ENCODE measurements at regions not wholly inside any gene's neighbourhood (a gene's known extent, or its start where the extent isn't known, plus 50 kb on each side); places are given as distances from the start of the nearest gene placed in this dataset.

DNA sequence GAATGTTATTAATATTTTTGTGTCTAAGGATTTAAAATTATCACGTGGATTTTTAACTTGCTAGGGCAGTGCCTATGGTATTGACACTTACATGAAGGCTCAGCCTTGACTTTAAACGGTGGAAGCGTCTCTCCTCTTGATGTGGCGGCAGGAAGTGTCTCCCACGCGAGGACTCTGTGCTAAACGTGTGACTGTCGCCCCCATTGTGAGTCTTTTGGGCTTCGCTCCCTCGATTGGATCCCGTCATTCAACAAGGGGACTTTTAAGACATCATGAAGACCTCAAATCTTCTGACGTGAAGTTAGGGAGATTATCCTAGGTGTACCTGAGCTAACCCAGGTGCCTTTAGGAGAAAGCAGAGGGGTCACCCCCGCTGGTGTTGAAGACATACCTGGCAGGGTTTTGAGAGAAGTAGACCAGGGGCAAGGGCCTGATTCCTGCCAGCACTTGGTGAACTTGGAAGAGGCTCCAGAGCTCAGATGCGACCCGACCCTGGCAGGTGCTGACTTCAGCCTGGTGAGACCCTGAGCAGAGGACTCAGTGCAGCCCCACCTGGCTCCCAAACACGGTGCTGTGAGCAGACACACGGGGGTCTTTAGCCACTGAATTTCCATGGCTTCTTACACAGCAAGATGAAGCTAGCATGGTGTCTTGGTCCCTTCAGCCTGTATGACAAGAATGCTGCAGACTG lies 55.7 kb upstream of the IRX4 start:
- H3K4me3 ChIP-seq (ENCODE audit: low read length): no peak overlapping the region
- TF ChIP-seq, protein P1, sequence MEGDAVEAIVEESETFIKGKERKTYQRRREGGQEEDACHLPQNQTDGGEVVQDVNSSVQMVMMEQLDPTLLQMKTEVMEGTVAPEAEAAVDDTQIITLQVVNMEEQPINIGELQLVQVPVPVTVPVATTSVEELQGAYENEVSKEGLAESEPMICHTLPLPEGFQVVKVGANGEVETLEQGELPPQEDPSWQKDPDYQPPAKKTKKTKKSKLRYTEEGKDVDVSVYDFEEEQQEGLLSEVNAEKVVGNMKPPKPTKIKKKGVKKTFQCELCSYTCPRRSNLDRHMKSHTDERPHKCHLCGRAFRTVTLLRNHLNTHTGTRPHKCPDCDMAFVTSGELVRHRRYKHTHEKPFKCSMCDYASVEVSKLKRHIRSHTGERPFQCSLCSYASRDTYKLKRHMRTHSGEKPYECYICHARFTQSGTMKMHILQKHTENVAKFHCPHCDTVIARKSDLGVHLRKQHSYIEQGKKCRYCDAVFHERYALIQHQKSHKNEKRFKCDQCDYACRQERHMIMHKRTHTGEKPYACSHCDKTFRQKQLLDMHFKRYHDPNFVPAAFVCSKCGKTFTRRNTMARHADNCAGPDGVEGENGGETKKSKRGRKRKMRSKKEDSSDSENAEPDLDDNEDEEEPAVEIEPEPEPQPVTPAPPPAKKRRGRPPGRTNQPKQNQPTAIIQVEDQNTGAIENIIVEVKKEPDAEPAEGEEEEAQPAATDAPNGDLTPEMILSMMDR (conservative IDR thresholded peaks at IDR 0.05; ENCODE audit: low read length): no peak
- DNase-seq (ENCODE audit: low read depth): no peak

DNA sequence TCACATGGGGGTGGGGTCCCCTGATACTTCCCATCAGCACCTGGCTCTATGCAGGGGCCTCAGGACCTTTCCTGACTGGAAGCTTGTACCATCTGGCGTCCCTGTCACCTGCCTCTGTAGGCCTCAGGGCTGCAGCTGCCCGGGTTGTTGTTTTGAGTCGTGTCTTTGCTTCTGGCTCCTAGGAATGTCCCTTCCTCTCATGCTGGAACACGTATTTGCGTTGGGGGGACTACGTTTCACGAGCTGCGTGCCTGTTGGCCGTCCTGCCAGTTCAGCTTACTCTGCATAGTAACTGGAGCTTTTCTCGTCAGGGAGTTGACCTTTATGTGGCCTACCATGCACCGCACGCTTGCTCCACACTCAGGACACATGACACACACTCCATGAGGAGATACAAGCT lies 54.9 kb upstream of the IRX4 start:
- TF ChIP-seq, protein P1 (conservative IDR thresholded peaks at IDR 0.05; ENCODE audit: low read length): no peak
- DNase-seq (ENCODE audit: low read depth): no peak
- no peak overlapping the region for H3K4me3 ChIP-seq (ENCODE audit: low read length)

DNA sequence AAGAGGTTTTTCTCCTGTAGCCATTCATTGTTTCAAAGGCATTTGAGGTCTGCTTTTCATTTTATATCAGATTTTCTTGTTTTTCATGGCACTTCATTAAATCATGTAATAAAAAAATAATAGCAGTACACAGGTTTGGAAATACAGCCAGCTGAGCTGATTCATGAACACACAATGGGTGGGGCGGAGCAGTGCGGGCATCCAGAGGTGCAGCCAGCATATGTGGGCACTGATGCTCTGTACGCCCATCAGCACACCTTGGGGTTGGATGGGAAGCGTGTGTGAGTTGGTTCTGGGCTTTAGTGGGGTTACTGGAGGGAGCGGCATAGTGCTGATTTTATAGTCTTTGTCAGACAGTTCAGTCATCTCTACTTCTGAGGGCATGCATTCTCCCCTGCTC lies 54.2 kb upstream of the IRX4 start:
- H3K4me3 ChIP-seq (ENCODE audit: low read length): no peak overlapping the region
- TF ChIP-seq, protein P1 (conservative IDR thresholded peaks at IDR 0.05; ENCODE audit: low read length): no peak
- no peak for DNase-seq (ENCODE audit: low read depth)

DNA sequence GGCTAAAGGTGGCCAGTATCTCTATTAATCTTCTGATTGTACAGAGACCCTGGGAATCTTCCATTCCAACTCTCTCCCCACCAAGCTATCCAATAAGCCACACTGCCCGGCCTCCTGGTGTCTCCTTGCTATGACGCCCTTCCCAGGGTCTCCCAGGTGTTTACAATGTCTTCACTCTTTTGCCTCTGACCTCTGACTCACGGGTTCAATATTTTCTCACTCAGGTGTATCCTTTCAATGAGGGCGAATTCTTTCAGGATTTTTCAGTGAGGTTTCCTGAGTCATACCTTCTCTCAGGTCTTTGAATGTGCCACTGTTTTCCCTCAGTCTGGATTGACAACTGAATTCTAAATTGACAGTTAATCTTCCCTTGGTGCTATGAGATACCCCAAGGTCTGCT lies 53.7 kb upstream of the IRX4 start:
- H3K4me3 ChIP-seq (ENCODE audit: low read length): no peak overlapping the region
- no peak for DNase-seq (ENCODE audit: low read depth)
- TF ChIP-seq, protein P1 (conservative IDR thresholded peaks at IDR 0.05; ENCODE audit: low read length): no peak

DNA sequence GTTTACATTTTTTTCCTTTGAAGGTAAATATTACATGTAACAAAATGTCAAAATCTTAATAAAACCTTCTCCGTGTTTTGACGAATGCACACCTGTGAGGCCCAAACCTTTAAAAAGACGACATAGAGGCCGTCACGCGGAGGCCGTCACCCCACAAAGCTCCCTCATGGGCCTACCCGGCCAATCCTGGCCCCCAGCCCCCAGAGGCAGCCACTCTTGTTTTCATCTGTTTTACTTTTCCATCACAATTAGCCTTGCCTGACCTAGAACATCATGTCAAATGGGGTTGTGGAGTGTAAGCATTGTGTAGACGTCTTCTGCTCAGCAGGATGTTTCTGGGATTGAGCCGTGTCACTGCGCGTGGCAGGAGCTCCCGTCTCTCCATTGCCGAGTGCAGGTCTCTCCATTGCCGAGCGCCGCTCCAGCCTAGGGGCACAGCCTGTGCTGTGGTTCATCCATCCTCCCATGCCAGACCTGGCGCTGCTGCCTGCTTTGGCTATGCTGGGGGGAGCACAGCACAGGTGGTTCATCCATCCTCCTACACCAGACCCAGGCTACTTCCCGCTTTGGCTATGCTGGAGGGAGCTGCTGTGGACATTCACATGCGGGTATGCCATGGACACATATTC lies 52.2 kb upstream of the IRX4 start:
- no peak overlapping the region for H3K4me3 ChIP-seq (ENCODE audit: low read length)
- no peak for DNase-seq (ENCODE audit: low read depth)
- TF ChIP-seq, protein P1 (conservative IDR thresholded peaks at IDR 0.05; ENCODE audit: low read length): no peak

DNA sequence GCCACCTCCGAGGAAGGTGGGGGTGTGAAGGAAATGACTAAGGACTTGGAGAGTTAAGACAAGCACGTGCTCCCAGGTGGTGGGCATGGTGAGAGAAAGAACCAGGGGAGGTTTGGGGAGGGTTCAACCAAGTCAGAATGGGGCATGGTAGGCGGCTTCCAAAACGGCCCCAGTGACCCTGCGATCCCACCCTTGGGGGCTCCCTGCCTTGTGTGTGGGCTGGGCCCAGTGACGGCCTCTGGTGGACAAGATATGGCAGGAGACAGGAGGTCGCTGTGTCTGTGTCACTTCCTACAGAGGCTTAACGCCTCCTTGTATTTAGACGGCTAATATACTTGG lies 51.3 kb upstream of the IRX4 start:
- TF ChIP-seq, protein P1 (conservative IDR thresholded peaks at IDR 0.05; ENCODE audit: low read length): no peak
- H3K4me3 ChIP-seq (ENCODE audit: low read length): no peak overlapping the region

DNA sequence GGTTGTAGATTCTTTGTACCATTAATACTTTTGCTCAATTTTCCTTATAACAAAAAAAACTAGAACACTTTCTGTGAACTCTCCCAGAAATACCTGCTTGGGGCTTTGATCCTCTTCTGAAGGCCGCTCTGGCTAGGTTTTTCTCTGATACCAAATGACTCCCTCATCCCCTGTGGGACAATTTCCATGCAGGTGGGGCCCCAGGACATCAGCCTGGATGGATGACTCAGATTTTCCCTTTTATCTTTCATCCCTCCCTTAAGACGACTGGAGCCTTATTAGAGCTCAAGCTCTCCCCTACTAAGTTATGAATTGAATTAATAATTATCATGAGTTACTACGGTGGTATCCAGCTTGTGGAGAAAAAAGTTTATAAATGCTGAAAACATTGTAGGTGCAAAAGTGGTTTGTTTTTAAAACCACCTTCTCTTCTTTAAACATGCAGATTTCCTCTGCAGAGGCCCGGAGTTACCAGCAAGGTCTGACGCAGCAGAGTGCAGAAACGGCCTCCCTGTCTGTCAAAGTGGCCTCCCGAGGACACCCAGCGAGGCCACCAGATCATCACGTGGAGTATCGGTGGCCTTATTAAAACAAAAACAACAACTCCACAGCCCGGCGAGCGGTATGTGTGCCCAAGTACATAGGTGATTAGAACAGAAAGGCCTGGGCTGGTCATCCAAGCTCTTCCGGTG lies 50.8 kb upstream of the IRX4 start:
- no peak for DNase-seq (ENCODE audit: low read depth)
- TF ChIP-seq, protein P1 (conservative IDR thresholded peaks at IDR 0.05; ENCODE audit: low read length): no peak
- no peak overlapping the region for H3K4me3 ChIP-seq (ENCODE audit: low read length)

More for the DNA sequence above, 51.3 kb upstream of the IRX4 start:
- DNase-seq (ENCODE audit: low read depth): no peak

All from AG10803 (cell line).